B cell (primary cell): ENCODE measurements at regions not wholly inside any gene's neighbourhood (a gene's known extent, or its start where the extent isn't known, plus 50 kb on each side); places are given as distances from the start of the nearest gene placed in this dataset.

Source experiments
- CTCF ChIP-seq: fragments of 200-600 bp; IDR thresholded peaks from one replicate; pipeline ENCODE4 v1.8.0; 2022; ENCODE audit warnings: antibody characterized with exemption, mild to moderate bottlenecking
- EZH2 ChIP-seq: IDR thresholded peaks from 2 replicates; pipeline ENCODE4 v1.6.1; 2012; ENCODE audit warnings: borderline replicate concordance, low read depth, mild to moderate bottlenecking, moderate library complexity, low read length; ENCODE audit not compliant: insufficient read depth, poor library complexity, severe bottlenecking

GRCh38 chr10:123361832-123362231, 207.6 kb downstream of the BUB3 start:
- no peak for TF ChIP-seq CTCF
- no peak for TF ChIP-seq EZH2
